Tibial artery (tissue), 4 donors: ENCODE measurements at regions not wholly inside any gene's neighbourhood (a gene's known extent, or its start where the extent isn't known, plus 50 kb on each side); places are given as distances from the start of the nearest gene placed in this dataset.

ENCODE experiments used
- DNase-seq, 2 donors: peaks; one replicate each; pipeline ENCODE4 v3.0.0-alpha.2; 2019
- H3K27ac ChIP-seq, 2 donors: fragments of 200-600 bp; sonication (generic) in 1 of 2; 1 replicate in 1 of 2; 2 replicates in 1 of 2; pipeline ENCODE4 v1.5.1; 2018 to 2019; ENCODE audit warnings: mild to moderate bottlenecking in 1 of 2
- H3K27me3 ChIP-seq, 2 donors: fragments of 200-600 bp; sonication (generic) in 1 of 2; one replicate each; pipeline versions ENCODE4 v1.5.1 to v1.6.0; 2016 to 2019
- H3K36me3 ChIP-seq, 3 donors: fragments of 200-600 bp; sonication (generic) in 2 of 3; one replicate each; pipeline ENCODE4 v1.5.1; 2016 to 2019; ENCODE audit warnings: mild to moderate bottlenecking in 2 of 3
- H3K4me1 ChIP-seq, 4 donors: fragments of 200-600 bp; sonication (generic) in 2 of 4; 1 replicate in 3 of 4; 2 replicates in 1 of 4; pipeline ENCODE4 v1.5.1; 2016 to 2019
- H3K4me3 ChIP-seq, 2 donors: fragments of 200-600 bp; sonication (generic) in 1 of 2; 1 replicate in 1 of 2; 2 replicates in 1 of 2; pipeline ENCODE4 v1.5.1; 2018 to 2019; ENCODE audit warnings: mild to moderate bottlenecking in 2 of 2
- H3K9me3 ChIP-seq, 3 donors: fragments of 200-600 bp; sonication (generic) in 1 of 3; one replicate each; pipeline ENCODE4 v1.5.1; 2016 to 2019
- CTCF ChIP-seq, 2 experiments: fragments of 200-600 bp in 1 of 2; fragments of 450-650 bp in 1 of 2; IDR thresholded peaks; one replicate each; pipeline ENCODE4 v1.5.1; 2017 to 2019; ENCODE audit warnings: antibody characterized with exemption in 2 of 2, mild to moderate bottlenecking in 1 of 2, moderate library complexity in 1 of 2
- intact Hi-C: fragments of 100-400 bp; cut with DNase I; formaldehyde crosslinking; loops from one replicate; pipeline ENCODE4 v1.15.0; 2023; ENCODE audit warnings: low total_unique reads

- intact Hi-C loops: no loop called here
- DNase-seq: no peak
- no peaks in the 10 kb centered on the region for H3K4me1 ChIP-seq
- TF ChIP-seq CTCF (IDR thresholded peaks at IDR 0.05): no peak
- H3K9me3 ChIP-seq: no peaks in the 10 kb centered on the region
- no peaks in the 10 kb centered on the region for H3K27me3 ChIP-seq
- no peak overlapping the region for H3K4me3 ChIP-seq
- no peak overlapping the region for H3K27ac ChIP-seq
- no peaks in the 10 kb centered on the region for H3K36me3 ChIP-seq
Observed at GRCh38 chr13:107421951-107422350, 793.4 kb downstream of the LIG4 start.

GRCh38 chr13:107421028-107421427 lies 794.3 kb downstream of the LIG4 start:
- no peak for TF ChIP-seq CTCF (IDR thresholded peaks at IDR 0.05)
- Histone ChIP-seq H3K4me1 (no peaks in the 10 kb centered on the region), H3K27ac (no peak overlapping the region), H3K9me3 (no peaks in the 10 kb centered on the region), H3K27me3 (no peaks in the 10 kb centered on the region), H3K36me3 (no peaks in the 10 kb centered on the region), H3K4me3 (no peak overlapping the region)
- DNase-seq: no peak
- intact Hi-C loops: no loop called here

GRCh38 chr13:107413005-107413404 lies 802.3 kb downstream of the LIG4 start:
- no peak overlapping the region for H3K27ac ChIP-seq
- no peak overlapping the region for H3K4me3 ChIP-seq
- no peaks in the 10 kb centered on the region for H3K27me3 ChIP-seq
- H3K4me1 ChIP-seq: no peaks in the 10 kb centered on the region
- H3K36me3 ChIP-seq: no peaks in the 10 kb centered on the region
- no peaks in the 10 kb centered on the region for H3K9me3 ChIP-seq
- intact Hi-C loops: no loop called here
- no peak for TF ChIP-seq CTCF (IDR thresholded peaks at IDR 0.05)
- DNase-seq: no peak

GRCh38 chr13:107407074-107407473 lies 808.3 kb downstream of the LIG4 start:
- peaks cover 0 to 4% (median 3%) of the 10 kb centered on the region in 3 donors for H3K9me3 ChIP-seq
- no peaks in the 10 kb centered on the region for H3K27me3 ChIP-seq
- no peak overlapping the region for H3K27ac ChIP-seq

GRCh38 chr13:107395927-107396662 lies 819.2 kb downstream of the LIG4 start:
- no peaks in the 10 kb centered on the region for H3K36me3 ChIP-seq
- no peak for TF ChIP-seq CTCF (IDR thresholded peaks at IDR 0.05)
- no peaks in the 10 kb centered on the region for H3K27me3 ChIP-seq
- no peak overlapping the region for H3K27ac ChIP-seq
- H3K4me1 ChIP-seq: peaks cover 0 to 15% (median 0%) of the 10 kb centered on the region in 4 donors
- intact Hi-C loops: no loop called here
- H3K4me3 ChIP-seq: no peak overlapping the region
- H3K9me3 ChIP-seq: no peaks in the 10 kb centered on the region
- DNase-seq: no peak

More at GRCh38 chr13:107407074-107407473, 808.3 kb downstream of the LIG4 start:
- Histone ChIP-seq H3K4me3 (no peak overlapping the region), H3K36me3 (no peaks in the 10 kb centered on the region), H3K4me1 (no peaks in the 10 kb centered on the region)
- no peak for DNase-seq
- intact Hi-C loops: no loop called here
- no peak for TF ChIP-seq CTCF (IDR thresholded peaks at IDR 0.05)
